Neural progenitor cell (in vitro differentiated cells): ENCODE measurements at regions not wholly inside any gene's neighbourhood (a gene's known extent, or its start where the extent isn't known, plus 50 kb on each side); places are given as distances from the start of the nearest gene placed in this dataset.

Experiments
- CTCF ChIP-seq: fragments of 200-600 bp; sonication (generic); IDR thresholded peaks from 2 replicates; pipeline ENCODE4 v1.5.1; 2017; ENCODE audit warnings: antibody characterized with exemption, mild to moderate bottlenecking
- EZH2 ChIP-seq: fragments of 200-600 bp; sonication (generic); IDR thresholded peaks from 2 replicates; pipeline ENCODE4 v1.6.1; 2017; ENCODE audit warnings: antibody characterized with exemption, mild to moderate bottlenecking, moderate library complexity
- EZH2phosphoT487 ChIP-seq: fragments of 200-600 bp; sonication (generic); IDR thresholded peaks from 2 replicates; pipeline ENCODE4 v1.6.1; 2017; ENCODE audit warnings: antibody characterized with exemption

GRCh38 chr3:137647179-137647578, 116.9 kb upstream of the SOX14 start:
- TF ChIP-seq CTCF (peak; percentile 27), EZH2 (no peak), EZH2phosphoT487 (no peak)
